Lower leg skin (tissue), 3 donors: ENCODE measurements at regions not wholly inside any gene's neighbourhood (a gene's known extent, or its start where the extent isn't known, plus 50 kb on each side); places are given as distances from the start of the nearest gene placed in this dataset.

ENCODE experiments used
- POLR2A ChIP-seq, 2 donors: fragments of 450-650 bp; IDR thresholded peaks; one replicate each; pipeline ENCODE4 v1.6.1; 2016 to 2017; ENCODE audit warnings: antibody characterized with exemption in 2 of 2, mild to moderate bottlenecking in 1 of 2, moderate library complexity in 1 of 2
- TF ChIP-seq, protein P1 (sequence below), 3 donors: fragments of 450-650 bp; IDR thresholded peaks; one replicate each; pipeline ENCODE4 v1.5.1; 2016; ENCODE audit warnings: antibody characterized with exemption in 3 of 3, mild to moderate bottlenecking in 3 of 3, moderate library complexity in 2 of 3

DNA sequence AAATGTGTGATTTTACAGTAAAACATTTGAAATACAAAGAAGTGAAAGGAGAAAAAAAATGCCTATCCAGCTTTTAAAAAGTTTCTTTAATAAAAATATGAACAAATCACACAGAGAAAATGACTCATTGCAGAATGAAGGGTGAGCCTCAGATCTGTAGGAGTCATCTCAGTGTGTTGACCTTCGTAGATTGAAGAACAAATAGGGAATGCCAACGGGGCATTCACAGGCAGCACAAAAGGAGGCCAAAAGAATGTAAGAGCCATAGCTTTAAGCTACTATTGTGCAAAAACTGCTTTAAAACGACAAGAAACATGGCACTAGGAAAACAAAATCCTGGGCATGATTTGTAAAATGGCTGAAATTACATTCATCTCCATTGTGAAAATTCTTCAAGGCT lies 782.7 kb upstream of the CELF2 start:
- TF ChIP-seq, protein P1, sequence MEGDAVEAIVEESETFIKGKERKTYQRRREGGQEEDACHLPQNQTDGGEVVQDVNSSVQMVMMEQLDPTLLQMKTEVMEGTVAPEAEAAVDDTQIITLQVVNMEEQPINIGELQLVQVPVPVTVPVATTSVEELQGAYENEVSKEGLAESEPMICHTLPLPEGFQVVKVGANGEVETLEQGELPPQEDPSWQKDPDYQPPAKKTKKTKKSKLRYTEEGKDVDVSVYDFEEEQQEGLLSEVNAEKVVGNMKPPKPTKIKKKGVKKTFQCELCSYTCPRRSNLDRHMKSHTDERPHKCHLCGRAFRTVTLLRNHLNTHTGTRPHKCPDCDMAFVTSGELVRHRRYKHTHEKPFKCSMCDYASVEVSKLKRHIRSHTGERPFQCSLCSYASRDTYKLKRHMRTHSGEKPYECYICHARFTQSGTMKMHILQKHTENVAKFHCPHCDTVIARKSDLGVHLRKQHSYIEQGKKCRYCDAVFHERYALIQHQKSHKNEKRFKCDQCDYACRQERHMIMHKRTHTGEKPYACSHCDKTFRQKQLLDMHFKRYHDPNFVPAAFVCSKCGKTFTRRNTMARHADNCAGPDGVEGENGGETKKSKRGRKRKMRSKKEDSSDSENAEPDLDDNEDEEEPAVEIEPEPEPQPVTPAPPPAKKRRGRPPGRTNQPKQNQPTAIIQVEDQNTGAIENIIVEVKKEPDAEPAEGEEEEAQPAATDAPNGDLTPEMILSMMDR (IDR thresholded peaks at IDR 0.05) = no peak
- TF ChIP-seq POLR2A (IDR thresholded peaks at IDR 0.05) = no peak
